Osteocyte (in vitro differentiated cells): ENCODE measurements at regions not wholly inside any gene's neighbourhood (a gene's known extent, or its start where the extent isn't known, plus 50 kb on each side); places are given as distances from the start of the nearest gene placed in this dataset.
A peak's percentile ranks its signal among the peaks of the same experiment; 100 is the strongest.

Experiments used
- DNase-seq: peaks from one replicate; pipeline ENCODE4 v3.0.0; 2021; ENCODE audit warnings: mixed read lengths; ENCODE audit not compliant: unreplicated experiment; ENCODE audit errors: extremely low spot score
- H3K27ac Mint-ChIP-seq: one replicate; pipeline ENCODE4 v1.8.0; 2021; ENCODE audit warnings: mild to moderate bottlenecking, mixed read lengths; ENCODE audit not compliant: unreplicated experiment
- H3K27me3 Mint-ChIP-seq: one replicate; pipeline ENCODE4 v1.8.0; 2021; ENCODE audit warnings: mixed read lengths; ENCODE audit not compliant: unreplicated experiment
- H3K36me3 Mint-ChIP-seq: one replicate; pipeline ENCODE4 v1.8.0; 2021; ENCODE audit warnings: mixed read lengths; ENCODE audit not compliant: unreplicated experiment
- H3K4me1 Mint-ChIP-seq: one replicate; pipeline ENCODE4 v1.8.0; 2021; ENCODE audit warnings: mixed read lengths; ENCODE audit not compliant: unreplicated experiment
- H3K4me3 Mint-ChIP-seq: one replicate; pipeline ENCODE4 v1.8.0; 2021; ENCODE audit warnings: mild to moderate bottlenecking, moderate library complexity, mixed read lengths; ENCODE audit not compliant: unreplicated experiment
- H3K9me3 Mint-ChIP-seq: one replicate; pipeline ENCODE4 v1.8.0; 2021; ENCODE audit warnings: mixed read lengths; ENCODE audit not compliant: unreplicated experiment
- CTCF ChIP-seq: fragments of 200-600 bp; sonication (generic); IDR thresholded peaks from 2 replicates; pipeline ENCODE4 v1.5.0; 2021; ENCODE audit warnings: antibody characterized with exemption, mild to moderate bottlenecking, moderate library complexity

DNA sequence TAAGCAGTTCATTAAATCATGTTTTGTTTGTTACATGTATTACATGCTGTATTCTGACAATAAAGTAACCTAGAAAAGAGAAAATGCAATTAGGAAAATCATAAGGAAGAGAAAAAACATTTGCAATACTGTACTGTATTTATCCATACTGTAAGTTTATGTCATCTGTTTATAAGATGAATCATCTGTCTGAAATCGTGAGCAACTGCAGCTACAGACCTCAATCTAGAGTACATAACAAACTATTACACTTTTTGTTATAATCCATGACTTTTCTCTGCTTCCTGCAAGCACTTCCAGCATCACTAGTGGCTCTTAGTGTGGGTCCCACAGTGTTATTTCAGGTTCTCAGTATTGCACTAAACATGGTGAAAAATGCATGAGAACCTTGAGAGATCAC, 144.4 kb upstream of the NR4A3 start:
- Mint-ChIP-seq H3K9me3 (peaks cover 9% of the 10 kb centered on the region), H3K27me3 (no peaks in the 10 kb centered on the region), H3K27ac (no peak overlapping the region), H3K4me3 (no peak overlapping the region), H3K36me3 (no peaks in the 10 kb centered on the region), H3K4me1 (peaks cover 22% of the 10 kb centered on the region)
- no peak for TF ChIP-seq CTCF
- DNase-seq: no peak

- no peaks in the 10 kb centered on the region for H3K36me3 Mint-ChIP-seq
- H3K4me3 Mint-ChIP-seq: no peak overlapping the region
- DNase-seq: no peak
- no peaks in the 10 kb centered on the region for H3K27me3 Mint-ChIP-seq
- TF ChIP-seq CTCF: no peak
- H3K9me3 Mint-ChIP-seq: peaks cover 9% of the 10 kb centered on the region
- no peak overlapping the region for H3K27ac Mint-ChIP-seq
- peaks cover 22% of the 10 kb centered on the region for H3K4me1 Mint-ChIP-seq
These were observed 143.1 kb upstream of the NR4A3 start for GRCh38 chr9:99678566-99678965.

DNA sequence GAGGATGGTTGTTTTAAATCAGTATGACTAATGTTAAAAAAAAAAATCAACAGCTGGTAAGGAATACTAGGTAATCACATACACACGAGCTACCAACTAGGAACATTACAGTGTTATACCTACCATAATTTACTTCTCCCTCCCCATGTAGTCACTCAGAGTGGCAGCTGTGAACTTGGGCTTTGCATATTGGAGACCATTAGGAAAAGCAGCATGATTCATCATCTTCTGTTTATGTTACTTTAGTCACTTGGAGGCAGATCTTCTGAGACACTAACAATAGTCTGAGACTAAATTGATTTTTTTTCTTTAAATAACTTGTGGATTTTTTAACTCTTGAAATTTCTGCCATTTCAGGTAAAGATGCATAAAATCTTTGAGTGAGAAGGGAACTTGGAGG, 141.5 kb upstream of the NR4A3 start:
- H3K4me1 Mint-ChIP-seq: peaks cover 22% of the 10 kb centered on the region
- H3K4me3 Mint-ChIP-seq: no peak overlapping the region
- H3K36me3 Mint-ChIP-seq: no peaks in the 10 kb centered on the region
- no peak for TF ChIP-seq CTCF
- H3K9me3 Mint-ChIP-seq: peaks cover 9% of the 10 kb centered on the region
- H3K27me3 Mint-ChIP-seq: no peaks in the 10 kb centered on the region
- DNase-seq: no peak
- H3K27ac Mint-ChIP-seq: peak overlapping the region; percentile 33

DNA sequence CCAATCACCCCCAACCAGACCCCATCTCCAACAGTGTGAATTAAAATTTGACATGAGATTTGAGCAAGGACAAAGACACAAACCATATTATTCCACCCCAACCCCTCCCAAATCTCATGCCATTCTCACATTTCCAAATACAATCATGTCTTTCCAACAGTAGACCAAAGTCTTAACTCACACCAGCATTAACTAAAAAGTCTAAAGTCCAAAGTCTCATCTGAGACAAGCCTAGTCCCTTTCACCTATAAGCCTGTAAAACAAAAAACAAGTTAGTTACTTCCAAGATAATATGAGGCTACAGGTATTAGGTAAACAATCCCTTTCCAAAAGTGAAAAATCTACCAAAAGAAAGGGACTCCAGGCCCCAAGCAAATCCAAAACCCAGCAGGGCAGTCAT, 140.6 kb upstream of the NR4A3 start:
- TF ChIP-seq CTCF: no peak
- H3K27ac Mint-ChIP-seq: no peak overlapping the region
- no peaks in the 10 kb centered on the region for H3K36me3 Mint-ChIP-seq
- DNase-seq: no peak
- no peak overlapping the region for H3K4me3 Mint-ChIP-seq
- H3K27me3 Mint-ChIP-seq: no peaks in the 10 kb centered on the region
- H3K4me1 Mint-ChIP-seq: peaks cover 22% of the 10 kb centered on the region
- peaks cover 3% of the 10 kb centered on the region for H3K9me3 Mint-ChIP-seq

GRCh38 chr9:99682378-99682777, 139.3 kb upstream of the NR4A3 start:
- Mint-ChIP-seq H3K9me3 (no peaks in the 10 kb centered on the region), H3K4me3 (no peak overlapping the region), H3K27ac (no peak overlapping the region), H3K4me1 (peaks cover 16% of the 10 kb centered on the region), H3K27me3 (no peaks in the 10 kb centered on the region), H3K36me3 (no peaks in the 10 kb centered on the region)
- no peak for DNase-seq
- TF ChIP-seq CTCF: no peak
